IPS DF 19.7 (cell line): ENCODE measurements at regions not wholly inside any gene's neighbourhood (a gene's known extent, or its start where the extent isn't known, plus 50 kb on each side); places are given as distances from the start of the nearest gene placed in this dataset.

Source experiments
- DNase-seq: peaks from one replicate; pipeline ENCODE4 v3.0.0-alpha.2; 2013; ENCODE audit warnings: low read depth, low spot score

DNA sequence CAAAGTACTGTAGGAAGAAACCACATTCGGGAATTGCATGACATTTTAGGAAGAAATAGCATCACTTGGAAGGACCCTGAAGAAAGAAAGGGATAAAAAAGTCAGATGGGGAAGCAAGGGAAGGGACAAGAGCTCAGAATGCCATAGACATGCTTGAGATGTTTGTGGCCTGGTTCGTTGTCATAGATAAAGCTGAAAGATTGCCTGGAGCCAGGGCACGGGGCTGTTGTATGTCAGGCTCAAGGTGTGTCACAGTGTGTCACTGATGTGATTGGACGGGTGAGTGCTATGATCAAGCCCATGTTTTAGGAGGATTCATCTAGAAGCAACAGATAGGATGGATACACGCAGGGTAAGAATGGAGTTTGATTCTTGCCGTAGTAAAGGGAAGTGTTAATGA, 216.2 kb upstream of the SOX4 start:
- DNase-seq: no peak

DNA sequence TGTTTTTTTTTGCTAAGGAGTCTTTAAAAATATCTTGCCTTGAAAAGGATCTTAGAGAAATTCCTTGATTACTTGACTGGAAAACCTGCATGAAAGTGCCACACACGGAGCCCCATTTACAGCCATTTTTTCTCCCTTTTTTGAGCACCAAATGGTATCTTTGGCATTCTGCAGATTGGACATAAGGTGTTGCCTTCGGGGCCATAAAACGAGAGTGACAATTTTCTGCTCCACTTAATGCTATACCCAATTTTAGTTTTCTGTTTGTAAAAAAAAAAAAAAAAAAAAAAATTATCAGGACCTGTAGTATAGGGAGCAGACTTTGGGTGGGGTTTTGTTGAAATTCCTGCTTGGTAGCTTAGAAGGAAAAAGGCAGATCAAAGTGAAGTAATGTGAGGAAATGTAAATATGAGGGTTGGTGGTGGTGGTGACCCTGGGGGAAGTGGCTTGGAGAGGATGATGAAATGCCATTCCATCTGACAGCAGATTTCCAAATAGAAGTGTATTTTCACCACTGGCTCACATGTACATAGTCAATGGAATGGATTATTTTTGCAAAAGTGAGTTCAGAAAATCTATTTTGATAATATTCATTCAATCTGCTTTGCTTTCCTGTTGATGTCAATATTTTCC, 212.1 kb upstream of the SOX4 start:
- DNase-seq: no peak

GRCh38 chr6:21382821-21383449, 210.6 kb upstream of the SOX4 start:
- DNase-seq: no peak

GRCh38 chr6:21383450-21384085, 210.0 kb upstream of the SOX4 start:
- no peak for DNase-seq

DNA sequence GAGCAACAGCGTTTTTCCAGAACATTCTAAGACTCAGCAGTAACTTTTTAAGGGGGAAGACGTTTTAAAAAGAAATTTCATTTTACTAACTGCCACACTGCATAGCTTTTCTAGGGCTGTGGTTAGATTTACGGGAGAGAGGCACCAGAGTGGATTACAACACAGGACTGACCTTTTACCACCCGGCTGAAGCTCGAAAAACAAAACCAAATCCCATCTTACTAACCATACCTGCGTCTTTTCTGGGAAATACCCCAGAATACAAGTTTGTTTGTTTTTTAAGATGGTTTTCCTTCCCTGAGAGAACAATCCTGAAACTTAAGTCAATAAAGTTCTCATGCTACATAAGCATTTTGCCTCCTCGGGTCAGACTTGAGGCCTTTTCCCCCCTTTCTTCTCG, 209.3 kb upstream of the SOX4 start:
- DNase-seq: no peak

GRCh38 chr6:21386744-21387143, 206.8 kb upstream of the SOX4 start:
- DNase-seq: no peak

DNA sequence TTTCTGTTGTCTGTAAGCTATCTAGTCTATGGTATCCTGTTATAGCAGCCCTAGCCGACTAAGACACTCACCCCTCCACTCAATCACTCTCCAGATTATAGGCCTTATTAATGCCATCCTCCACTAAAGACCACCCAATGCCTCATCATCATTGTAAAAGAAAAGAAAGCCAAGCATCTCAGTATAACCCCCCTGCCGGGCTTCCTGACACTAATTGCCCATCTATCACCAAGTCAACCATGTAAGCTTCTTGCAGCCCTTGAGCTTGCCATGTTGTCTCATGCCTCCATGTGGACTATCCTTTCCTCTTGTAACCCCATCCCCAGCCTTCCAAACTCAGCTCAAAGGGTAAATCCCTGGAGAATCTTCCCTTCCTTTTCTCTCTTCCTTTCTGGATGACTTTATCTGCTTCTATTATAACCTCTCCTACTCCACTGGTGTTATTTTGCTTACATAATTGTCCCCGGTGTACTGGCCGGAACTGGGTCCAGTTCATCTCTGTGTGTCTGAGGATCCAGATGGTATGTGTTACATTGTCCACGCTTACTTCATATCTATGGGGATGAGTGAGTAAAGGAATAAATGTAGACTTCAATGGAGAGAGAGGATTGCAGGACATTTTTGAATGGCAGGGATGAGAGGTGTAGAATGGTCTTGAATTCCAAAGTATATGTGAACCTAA, 202.9 kb upstream of the SOX4 start:
- DNase-seq: no peak

DNA sequence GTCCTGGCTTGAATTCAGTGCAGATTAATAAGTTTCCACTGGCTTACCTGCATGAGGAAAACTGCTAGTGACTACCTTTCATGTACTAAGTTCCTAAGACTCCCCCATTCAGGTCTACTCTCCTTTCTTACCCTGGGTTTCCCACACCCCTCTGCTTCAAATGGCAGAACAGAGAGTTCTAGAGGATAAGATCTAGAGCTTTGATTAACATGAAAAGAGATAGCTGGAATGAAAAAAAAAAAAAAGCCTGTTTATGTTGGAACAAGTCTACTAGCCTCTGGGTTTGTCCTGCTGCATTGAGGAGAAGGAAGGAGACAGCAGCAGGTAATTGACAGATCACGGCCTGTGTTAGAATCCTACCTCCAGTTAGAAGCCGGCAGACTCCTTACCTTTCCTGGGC, 201.4 kb upstream of the SOX4 start:
- DNase-seq: no peak

- DNase-seq: no peak
Observed at GRCh38 chr6:21393441-21394165, 199.9 kb upstream of the SOX4 start.

- DNase-seq: no peak
Observed at GRCh38 chr6:21395121-21395520, 198.4 kb upstream of the SOX4 start.

DNA sequence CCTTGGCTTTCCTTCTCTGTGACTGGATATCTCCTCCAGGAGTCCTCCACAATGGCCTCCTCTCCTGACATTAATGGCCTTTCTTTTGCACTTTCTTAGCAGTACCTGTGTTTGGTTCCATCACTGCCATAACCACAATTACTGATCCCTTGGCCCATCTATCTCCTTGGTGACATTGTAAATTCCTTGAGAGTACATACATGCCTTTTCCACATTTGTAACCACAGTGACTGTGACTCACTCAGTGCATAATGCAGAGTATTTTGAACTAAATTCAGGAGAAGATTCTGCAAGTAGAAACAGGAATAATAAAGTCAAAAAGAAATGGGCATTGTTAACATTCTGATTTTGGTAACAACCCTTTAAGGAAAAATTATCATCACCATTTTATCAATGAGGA, 197.2 kb upstream of the SOX4 start:
- no peak for DNase-seq

DNA sequence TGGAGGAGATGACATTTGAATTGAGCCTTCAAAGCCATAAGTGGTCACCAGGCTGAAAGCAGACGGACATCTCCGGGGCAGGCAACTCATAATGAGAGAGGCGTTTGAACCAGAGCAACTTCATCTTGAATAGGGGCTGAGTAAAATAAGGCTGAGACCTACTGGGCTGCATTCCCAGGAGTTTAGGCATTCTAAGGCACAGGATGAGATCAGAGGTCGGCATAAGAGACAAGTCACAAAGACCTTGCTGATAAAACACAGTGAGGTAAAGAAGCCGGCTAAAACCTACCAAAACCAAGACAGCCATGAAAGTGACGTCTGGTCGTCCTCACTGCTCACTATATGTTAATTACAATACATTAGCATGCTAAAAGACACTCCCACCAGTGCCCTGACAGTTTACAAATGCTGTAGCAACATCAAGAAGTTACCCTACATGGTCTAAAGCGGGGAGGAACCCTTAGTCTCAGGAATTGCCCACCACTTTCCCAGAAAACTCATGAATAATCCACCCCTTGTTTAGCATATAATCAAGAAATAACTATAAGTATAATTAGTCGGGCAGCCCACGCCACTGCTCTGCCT, 194.7 kb upstream of the SOX4 start:
- no peak for DNase-seq

GRCh38 chr6:21402368-21402767, 191.2 kb upstream of the SOX4 start:
- DNase-seq: no peak

GRCh38 chr6:21404577-21404976, 189.0 kb upstream of the SOX4 start:
- no peak for DNase-seq

GRCh38 chr6:21406316-21406715, 187.2 kb upstream of the SOX4 start:
- DNase-seq: no peak

GRCh38 chr6:21409231-21409630, 184.3 kb upstream of the SOX4 start:
- no peak for DNase-seq

GRCh38 chr6:21413428-21413827, 180.1 kb upstream of the SOX4 start:
- no peak for DNase-seq

- no peak for DNase-seq
Observed at GRCh38 chr6:21414065-21414464, 179.5 kb upstream of the SOX4 start.

GRCh38 chr6:21420146-21420878, 173.2 kb upstream of the SOX4 start:
- no peak for DNase-seq

DNA sequence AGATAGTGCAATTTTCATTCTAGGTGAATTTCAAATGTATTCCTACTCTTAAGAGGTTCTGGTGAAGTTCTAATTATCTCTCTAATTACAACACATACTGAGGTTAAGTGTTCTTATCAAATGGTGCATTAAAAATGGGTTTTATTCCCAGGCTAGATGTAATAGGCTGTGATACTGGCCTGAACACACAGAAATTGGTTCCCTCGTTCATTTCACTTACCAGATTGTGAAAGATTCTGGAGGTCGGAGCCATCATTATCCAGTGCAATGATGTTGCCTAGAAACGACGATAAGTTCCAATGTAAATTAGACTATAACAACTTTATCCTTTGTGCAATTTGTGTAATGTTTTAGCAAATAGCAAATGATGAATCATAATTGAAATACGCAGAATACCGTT, 172.6 kb upstream of the SOX4 start:
- no peak for DNase-seq
